ENCODE measurements at regions not wholly inside any gene's neighbourhood (a gene's known extent, or its start where the extent isn't known, plus 50 kb on each side); places are given as distances from the start of the nearest gene placed in this dataset.
"Not testable (repeated sequence)": the region's sequence is repeated elsewhere in the genome, so short reads cannot be mapped to it uniquely, and the experiment has no call there.

- DNase-seq (ENCODE audit: low read depth in 3 of 3, low spot score in 2 of 3) = no peak
These were observed 72.2 kb upstream of the PTCH1 start for GRCh38 chr9:95588724-95589588.

GRCh38 chr9:95587021-95587964, 70.5 kb upstream of the PTCH1 start:
- DNase-seq (ENCODE audit: low read depth in 3 of 3, low spot score in 2 of 3) = no peak

GRCh38 chr9:95586326-95586725, 69.6 kb upstream of the PTCH1 start:
- DNase-seq (ENCODE audit: low read depth in 3 of 3, low spot score in 2 of 3) = no peak

- no peak for DNase-seq (ENCODE audit: low read depth in 3 of 3, low spot score in 2 of 3)
These were observed 69.1 kb upstream of the PTCH1 start for GRCh38 chr9:95585824-95586223.

- no peak for DNase-seq (ENCODE audit: low read depth in 3 of 3, low spot score in 2 of 3)
These were observed 67.4 kb upstream of the PTCH1 start for GRCh38 chr9:95584176-95584575.

GRCh38 chr9:95581900-95582299, 65.1 kb upstream of the PTCH1 start:
- DNase-seq (ENCODE audit: low read depth in 3 of 3, low spot score in 2 of 3) = no peak

- no peak for DNase-seq (ENCODE audit: low read depth in 3 of 3, low spot score in 2 of 3)
These were observed 64.3 kb upstream of the PTCH1 start for GRCh38 chr9:95580812-95581761.

- no peak for DNase-seq (ENCODE audit: low read depth in 3 of 3, low spot score in 2 of 3)
These were observed 58.2 kb upstream of the PTCH1 start for GRCh38 chr9:95574866-95575553.

GRCh38 chr9:95574176-95574575, 57.4 kb upstream of the PTCH1 start:
- DNase-seq (ENCODE audit: low read depth in 3 of 3, low spot score in 2 of 3) = no peak

GRCh38 chr9:95573463-95573862, 56.7 kb upstream of the PTCH1 start:
- DNase-seq (ENCODE audit: low read depth in 3 of 3, low spot score in 2 of 3) = no peak

GRCh38 chr9:95572381-95573151, 55.8 kb upstream of the PTCH1 start:
- DNase-seq (ENCODE audit: low read depth in 3 of 3, low spot score in 2 of 3) = no peak

GRCh38 chr9:95570646-95571045, 53.9 kb upstream of the PTCH1 start:
- DNase-seq (ENCODE audit: low read depth in 3 of 3, low spot score in 2 of 3) = no peak

GRCh38 chr9:95570150-95570549, 53.4 kb upstream of the PTCH1 start:
- no peak for DNase-seq (ENCODE audit: low read depth in 3 of 3, low spot score in 2 of 3)

- DNase-seq (ENCODE audit: low read depth in 3 of 3, low spot score in 2 of 3) = not testable (repeated sequence)
These were observed 52.0 kb upstream of the PTCH1 start for GRCh38 chr9:95568735-95569134.

Measured in right renal cortex interstitium (tissue), 3 donors.